ENCODE measurements at regions not wholly inside any gene's neighbourhood (a gene's known extent, or its start where the extent isn't known, plus 50 kb on each side); places are given as distances from the start of the nearest gene placed in this dataset.

DNA sequence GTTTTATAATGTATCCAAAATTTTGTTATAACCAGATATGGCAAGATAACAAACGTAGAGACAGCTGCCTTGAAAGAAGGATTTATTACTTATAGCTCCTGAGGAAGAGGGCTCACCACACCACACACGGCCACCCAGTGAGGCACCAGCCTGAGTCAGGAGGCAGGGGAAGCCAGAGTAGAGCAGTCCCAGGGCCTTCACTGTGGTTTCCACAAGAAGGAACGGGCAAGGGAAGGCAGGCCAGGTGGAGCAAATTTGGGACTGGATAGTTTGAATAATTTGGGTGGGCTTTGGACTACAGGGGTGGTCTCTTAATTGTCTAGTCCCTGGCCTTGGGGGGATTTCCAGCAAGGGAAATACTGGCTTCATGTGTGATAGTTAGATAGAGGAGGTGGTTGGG lies 72.5 kb downstream of the RRAGC start:
- no peak overlapping the region for H3K4me3 ChIP-seq (replicated peaks; ENCODE audit: low read depth, low read length)
- peaks cover 1% of the 10 kb centered on the region for H3K27me3 ChIP-seq (replicated peaks; ENCODE audit: control insufficient read depth, insufficient read depth, low read length)
- TF ChIP-seq, protein P1, sequence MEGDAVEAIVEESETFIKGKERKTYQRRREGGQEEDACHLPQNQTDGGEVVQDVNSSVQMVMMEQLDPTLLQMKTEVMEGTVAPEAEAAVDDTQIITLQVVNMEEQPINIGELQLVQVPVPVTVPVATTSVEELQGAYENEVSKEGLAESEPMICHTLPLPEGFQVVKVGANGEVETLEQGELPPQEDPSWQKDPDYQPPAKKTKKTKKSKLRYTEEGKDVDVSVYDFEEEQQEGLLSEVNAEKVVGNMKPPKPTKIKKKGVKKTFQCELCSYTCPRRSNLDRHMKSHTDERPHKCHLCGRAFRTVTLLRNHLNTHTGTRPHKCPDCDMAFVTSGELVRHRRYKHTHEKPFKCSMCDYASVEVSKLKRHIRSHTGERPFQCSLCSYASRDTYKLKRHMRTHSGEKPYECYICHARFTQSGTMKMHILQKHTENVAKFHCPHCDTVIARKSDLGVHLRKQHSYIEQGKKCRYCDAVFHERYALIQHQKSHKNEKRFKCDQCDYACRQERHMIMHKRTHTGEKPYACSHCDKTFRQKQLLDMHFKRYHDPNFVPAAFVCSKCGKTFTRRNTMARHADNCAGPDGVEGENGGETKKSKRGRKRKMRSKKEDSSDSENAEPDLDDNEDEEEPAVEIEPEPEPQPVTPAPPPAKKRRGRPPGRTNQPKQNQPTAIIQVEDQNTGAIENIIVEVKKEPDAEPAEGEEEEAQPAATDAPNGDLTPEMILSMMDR (IDR thresholded peaks at IDR 0.05; ENCODE audit: insufficient read depth, low read length, poor library complexity, severe bottlenecking), result no peak
- no peak for DNase-seq (ENCODE audit: extremely low read depth, insufficient read length)
- no peaks in the 10 kb centered on the region for H3K36me3 ChIP-seq (ENCODE audit: control insufficient read depth, insufficient read depth, low read length)

DNA sequence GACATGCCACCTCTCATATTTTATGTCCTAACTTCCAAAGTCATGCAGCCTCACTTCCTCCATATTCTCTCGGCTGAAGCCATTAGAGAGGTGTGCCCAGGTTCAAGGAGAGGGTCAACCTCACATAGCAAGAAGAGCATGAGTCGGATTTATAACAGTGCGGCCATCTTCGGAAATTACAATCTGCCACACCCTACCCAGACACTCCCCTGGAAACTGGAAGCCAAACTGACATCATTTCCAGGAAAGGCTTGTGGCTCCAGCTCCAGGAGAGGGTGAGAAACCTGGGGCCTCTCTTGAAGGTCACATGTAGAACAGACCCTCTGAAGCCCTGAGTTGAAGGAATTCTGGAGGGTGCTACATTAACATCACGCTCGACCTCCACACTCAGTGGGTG lies 73.5 kb downstream of the RRAGC start:
- peaks cover 5% of the 10 kb centered on the region for H3K27me3 ChIP-seq (replicated peaks; ENCODE audit: control insufficient read depth, insufficient read depth, low read length)
- TF ChIP-seq, protein P1 (IDR thresholded peaks at IDR 0.05; ENCODE audit: insufficient read depth, low read length, poor library complexity, severe bottlenecking), result no peak
- DNase-seq (ENCODE audit: extremely low read depth, insufficient read length), result no peak

GRCh38 chr1:38785285-38786039 lies 74.1 kb downstream of the RRAGC start:
- DNase-seq (ENCODE audit: extremely low read depth, insufficient read length), result no peak
- TF ChIP-seq, protein P1 (IDR thresholded peaks at IDR 0.05; ENCODE audit: insufficient read depth, low read length, poor library complexity, severe bottlenecking), result no peak
- H3K36me3 ChIP-seq (ENCODE audit: control insufficient read depth, insufficient read depth, low read length), result no peaks in the 10 kb centered on the region
- H3K27me3 ChIP-seq (replicated peaks; ENCODE audit: control insufficient read depth, insufficient read depth, low read length), result peaks cover 5% of the 10 kb centered on the region
- H3K4me3 ChIP-seq (replicated peaks; ENCODE audit: low read depth, low read length), result no peak overlapping the region

More for the DNA sequence above, 73.5 kb downstream of the RRAGC start:
- no peak overlapping the region for H3K4me3 ChIP-seq (replicated peaks; ENCODE audit: low read depth, low read length)
- no peaks in the 10 kb centered on the region for H3K36me3 ChIP-seq (ENCODE audit: control insufficient read depth, insufficient read depth, low read length)

DNA sequence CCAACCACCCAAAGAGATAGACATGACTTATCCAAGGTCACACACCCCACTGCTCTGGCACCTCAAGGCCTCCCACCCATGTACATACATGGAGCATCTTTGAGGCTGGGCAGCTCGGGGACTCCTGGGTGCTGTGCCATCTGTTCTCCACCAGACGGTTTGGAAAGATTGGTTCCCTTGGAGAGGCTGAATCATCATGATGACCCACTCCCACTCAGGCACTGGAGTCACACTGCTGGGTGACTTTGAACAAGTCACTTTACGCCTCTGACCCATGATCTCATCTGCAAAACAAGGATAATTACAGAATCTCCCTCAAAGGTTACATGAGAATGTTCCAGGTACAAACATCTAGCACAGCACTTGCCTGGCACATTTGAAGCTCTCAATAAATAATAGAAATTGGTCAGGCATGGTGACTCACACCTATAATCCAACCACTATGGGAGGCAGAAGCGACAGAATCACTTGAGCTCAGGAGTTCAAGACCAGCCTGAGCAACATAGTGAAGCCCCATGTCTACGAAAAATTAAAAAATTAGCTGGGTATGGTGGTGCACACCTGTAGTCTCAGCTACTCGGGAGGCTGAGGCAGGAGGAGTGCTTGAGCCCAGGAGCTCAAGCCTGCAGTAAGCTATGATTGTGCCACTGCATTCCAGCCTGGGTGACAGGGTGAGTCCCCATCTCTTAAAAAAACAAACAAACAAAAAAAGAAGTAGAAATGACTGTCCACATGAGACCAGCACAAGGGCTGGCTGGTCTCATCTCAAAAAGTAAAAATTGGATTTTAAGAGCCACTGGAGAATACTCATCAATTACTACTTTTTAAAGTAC lies 74.9 kb downstream of the RRAGC start:
- peaks cover 5% of the 10 kb centered on the region for H3K27me3 ChIP-seq (replicated peaks; ENCODE audit: control insufficient read depth, insufficient read depth, low read length)

DNA sequence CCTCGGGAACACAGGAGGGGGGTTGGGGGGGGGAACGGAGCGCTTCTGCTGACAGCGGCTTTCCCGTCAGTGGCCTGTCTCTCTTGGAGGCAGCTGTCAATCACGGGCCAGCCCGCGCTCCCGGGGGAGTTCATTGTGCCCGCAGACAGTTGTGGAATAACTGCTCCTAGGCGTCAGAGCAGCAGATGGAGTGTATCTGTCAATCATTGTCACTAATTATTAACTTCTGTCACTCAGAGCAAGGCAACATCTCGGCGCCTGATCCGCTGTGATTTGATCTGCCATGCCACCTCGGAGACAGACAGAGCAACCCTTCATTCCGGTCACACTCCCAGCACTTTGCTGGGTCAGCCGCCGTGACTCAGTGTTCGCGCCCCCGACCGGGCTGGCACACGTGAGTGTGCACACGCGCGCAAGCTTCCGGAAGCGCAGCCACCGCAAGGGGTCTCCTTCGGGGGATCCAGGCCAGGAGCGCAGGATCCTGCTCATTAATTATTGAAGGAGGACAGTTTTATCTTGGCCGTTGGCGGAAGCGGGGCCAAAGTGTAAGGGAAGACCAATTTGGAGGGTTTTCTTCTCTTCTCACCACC lies 75.8 kb downstream of the RRAGC start:
- no peak overlapping the region for H3K4me3 ChIP-seq (replicated peaks; ENCODE audit: low read depth, low read length)
- no peak for DNase-seq (ENCODE audit: extremely low read depth, insufficient read length)
- no peaks in the 10 kb centered on the region for H3K36me3 ChIP-seq (ENCODE audit: control insufficient read depth, insufficient read depth, low read length)
- peaks cover 4% of the 10 kb centered on the region for H3K27me3 ChIP-seq (replicated peaks; ENCODE audit: control insufficient read depth, insufficient read depth, low read length)
- TF ChIP-seq, protein P1 (IDR thresholded peaks at IDR 0.05; ENCODE audit: insufficient read depth, low read length, poor library complexity, severe bottlenecking), result no peak

More for the DNA sequence above, 74.9 kb downstream of the RRAGC start:
- TF ChIP-seq, protein P1 (IDR thresholded peaks at IDR 0.05; ENCODE audit: insufficient read depth, low read length, poor library complexity, severe bottlenecking), result no peak
- no peak for DNase-seq (ENCODE audit: extremely low read depth, insufficient read length)
- no peaks in the 10 kb centered on the region for H3K36me3 ChIP-seq (ENCODE audit: control insufficient read depth, insufficient read depth, low read length)
- no peak overlapping the region for H3K4me3 ChIP-seq (replicated peaks; ENCODE audit: low read depth, low read length)

Measured in GM06990 (cell line).